ELF-1 (cell line): ENCODE measurements at regions not wholly inside any gene's neighbourhood (a gene's known extent, or its start where the extent isn't known, plus 50 kb on each side); places are given as distances from the start of the nearest gene placed in this dataset.
"Not testable (repeated sequence)": the region's sequence is repeated elsewhere in the genome, so short reads cannot be mapped to it uniquely, and the experiment has no call there.

Source experiments
- DNase-seq: peaks from one replicate; pipeline ENCODE4 v3.0.0-alpha.2; 2016; ENCODE audit warnings: low read depth, low spot score

DNA sequence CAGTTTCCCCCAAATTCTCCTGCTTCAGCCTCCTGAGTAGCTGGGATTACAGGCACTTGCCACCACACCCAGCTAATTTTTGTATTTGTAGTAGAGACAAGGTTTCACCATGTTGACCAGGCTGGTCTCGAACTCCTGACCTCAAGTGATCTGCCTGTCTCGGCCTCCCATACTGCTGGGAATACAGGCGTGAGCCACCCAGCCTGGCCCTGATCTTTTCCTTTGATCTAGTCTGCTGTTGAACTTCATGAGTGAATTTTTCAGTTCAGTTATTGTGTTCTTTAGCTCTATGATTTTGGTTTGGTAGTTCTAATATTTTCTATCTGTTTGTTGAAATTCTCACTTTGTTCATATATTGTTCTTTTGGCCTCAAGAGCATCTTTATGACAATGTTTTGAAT is 83.4 kb upstream of the RAP2C start:
- not testable (repeated sequence) for DNase-seq

DNA sequence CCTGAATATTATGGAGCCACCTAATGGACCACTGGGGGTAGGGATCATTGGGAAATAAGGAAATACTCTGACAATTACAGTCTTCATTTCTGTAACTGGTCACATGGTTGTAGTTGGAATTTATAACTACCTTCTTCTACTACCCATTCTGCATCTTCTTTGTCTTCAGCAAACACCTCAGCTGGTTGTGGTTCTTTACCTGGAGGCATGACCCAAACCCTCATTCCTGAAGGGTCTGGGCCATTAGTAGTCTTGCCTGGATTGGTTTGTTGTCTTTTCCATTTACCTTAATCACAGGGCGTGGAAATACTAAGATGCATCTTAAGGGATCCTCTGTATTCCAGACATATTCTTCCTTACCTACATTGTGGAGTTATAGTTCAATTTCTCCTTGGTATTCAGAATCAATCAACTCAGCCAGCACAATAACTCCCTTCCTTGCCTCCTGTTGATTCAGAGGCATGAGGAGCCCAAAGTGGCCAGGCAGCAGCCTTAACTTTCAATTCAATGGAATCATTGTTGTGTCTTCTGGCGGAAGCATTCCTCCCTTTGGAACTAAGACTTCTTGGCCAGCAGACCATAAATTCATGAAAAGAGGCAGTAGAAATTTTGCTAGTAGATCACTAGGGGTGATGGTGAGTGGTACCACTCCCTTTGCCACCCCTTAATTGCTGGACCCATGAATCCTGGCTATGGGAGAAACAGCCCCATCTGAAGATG is 75.7 kb upstream of the RAP2C start:
- DNase-seq, result no peak

DNA sequence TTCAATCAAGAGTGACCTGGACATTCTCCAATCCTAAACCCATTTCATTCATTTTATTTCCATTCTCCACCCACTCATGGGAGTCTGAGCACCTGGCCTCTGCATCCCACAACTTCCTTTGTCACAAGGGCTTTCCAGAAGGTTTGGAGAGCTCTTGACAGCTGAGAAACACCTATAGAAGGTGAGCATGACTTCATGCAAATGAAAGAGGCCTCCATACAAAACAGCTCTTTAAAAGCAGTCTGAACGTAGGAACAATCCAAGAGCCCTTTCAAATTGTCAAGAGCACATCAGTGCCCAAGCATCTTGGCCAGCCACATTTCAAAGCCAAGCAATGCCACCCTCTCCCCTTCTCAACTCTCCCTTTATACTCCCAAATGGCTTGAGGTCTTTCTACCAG is 74.9 kb upstream of the RAP2C start:
- DNase-seq, result no peak

DNA sequence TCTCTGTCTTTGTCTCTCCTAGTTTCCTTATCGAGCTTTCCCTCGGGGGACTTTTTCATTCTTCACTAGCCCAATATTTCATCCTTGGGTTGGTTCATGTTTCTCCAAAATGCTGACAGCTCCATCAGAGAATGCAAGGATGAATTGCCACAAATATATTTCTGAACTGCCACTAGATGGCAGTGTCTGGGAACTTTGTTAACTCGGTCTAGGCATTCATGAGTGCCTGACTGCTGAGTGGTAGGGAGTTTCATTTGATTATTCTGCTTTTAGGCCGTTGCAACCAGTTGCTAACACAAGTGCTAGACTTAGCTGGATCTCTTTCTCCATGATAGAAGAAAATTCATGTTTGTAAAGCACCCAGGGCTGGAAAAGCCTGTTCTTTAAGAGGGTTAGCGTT is 73.5 kb upstream of the RAP2C start:
- DNase-seq, result peak; percentile 51

DNA sequence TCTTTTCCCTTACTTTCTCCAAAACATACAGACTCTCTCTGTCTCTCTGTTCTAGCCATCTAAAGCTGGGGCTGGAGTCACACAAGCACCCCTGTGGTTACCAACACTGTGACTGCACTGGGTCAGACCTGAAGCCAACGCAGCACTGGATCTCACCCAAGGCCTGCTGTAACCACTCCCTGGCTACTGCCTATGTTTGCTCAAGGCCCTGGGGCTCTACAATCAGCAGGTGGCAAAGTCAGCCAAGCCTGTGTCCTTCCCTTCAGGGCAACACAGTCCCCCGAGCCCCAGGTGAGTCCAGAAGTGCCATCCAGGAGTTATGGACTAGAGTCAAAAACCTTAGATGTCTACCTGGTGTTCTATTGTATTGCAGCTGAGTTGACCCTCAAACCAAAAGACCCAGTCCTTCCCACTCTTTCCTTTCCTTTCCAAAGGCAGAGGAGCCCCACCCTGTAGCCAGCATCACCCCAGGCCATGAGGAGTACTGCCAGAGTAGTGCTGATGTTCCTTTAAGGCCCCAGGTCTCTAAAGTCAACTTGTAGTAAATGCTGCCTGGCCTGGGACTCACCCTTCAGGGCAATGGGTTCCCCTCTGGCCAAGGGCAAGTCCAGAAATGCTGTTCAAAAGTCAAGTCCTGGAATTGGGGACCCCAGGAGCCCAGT is 58.8 kb upstream of the RAP2C start:
- DNase-seq, result no peak

DNA sequence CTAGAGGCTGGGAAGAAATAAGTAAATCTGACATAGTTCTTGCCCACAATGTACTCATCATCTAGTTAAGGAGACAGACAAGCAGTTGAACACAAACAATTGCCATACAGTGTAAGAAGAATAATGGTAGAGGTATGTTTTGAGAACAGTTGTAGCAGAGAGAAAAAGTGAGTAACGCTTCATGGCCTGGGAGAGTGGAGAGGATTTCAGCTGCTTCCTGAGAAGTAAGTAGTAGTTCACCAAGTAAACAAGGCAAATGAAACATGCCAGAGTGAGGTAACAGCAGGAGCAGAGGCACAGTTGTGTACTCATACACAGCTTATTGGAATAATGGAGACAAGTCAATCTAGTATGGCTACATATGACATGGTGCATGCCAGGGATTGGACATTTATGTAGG is 53.6 kb upstream of the RAP2C start:
- no peak for DNase-seq

DNA sequence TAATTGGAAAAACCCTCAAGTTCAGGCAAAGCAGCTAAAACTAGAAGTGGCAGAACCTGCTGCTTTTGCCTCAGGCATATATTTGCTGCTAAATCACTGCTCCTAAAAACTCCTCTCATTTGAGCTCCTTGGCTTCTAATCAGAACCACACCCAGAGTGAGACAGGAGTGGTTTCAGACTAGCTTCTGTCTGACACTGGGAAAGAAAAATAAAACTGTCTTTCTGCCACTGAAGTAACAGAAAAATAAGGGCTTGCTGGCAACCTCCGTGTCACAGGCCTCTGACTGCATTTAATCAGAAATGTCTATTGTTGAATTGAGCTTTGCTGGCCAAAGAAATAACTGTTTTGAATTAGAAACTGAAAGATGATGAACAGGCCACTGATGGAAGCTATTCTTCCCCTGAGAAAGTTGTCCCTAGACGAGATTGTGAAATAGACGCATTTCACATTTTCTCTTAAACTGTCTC is 52.1 kb upstream of the RAP2C start:
- DNase-seq, result peak; percentile 56

DNA sequence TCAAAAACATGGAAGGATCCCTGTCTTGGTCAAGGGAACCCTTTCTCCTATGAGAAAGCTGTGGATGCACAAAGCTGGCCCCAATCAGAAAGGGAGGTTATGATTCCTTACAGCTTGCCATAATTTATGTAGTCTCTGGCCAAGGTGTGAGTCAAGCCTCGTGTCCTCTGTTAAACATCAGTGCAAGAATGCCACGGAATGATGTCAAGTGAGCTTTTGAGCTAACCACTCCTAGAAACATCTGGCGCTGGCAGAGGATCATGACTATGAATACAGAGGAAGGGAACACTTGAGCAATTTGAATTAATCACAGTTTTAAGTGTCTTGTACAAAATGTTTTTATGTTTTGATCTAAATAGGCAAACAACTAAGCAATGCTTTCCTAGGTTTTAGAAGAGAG is 51.5 kb upstream of the RAP2C start:
- no peak for DNase-seq

DNA sequence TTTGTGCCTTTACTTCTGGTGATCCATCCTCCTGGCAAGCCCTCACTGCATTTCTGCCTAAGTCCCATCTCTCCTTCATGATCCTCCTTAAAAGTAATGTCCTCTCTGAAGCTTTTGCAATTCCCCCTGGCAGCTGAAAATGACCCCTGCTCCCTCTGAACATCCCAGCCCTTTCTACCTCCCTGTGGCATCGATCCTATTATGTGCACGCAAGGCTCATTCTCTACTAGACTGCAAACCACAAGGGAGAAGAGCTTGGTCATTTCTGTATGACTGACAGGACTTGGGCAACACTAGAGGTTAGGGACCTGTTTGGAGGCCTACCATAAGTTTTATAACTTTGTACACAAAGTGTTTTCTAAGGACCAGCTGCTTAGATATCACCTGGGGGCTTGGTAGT is 50.8 kb upstream of the RAP2C start:
- no peak for DNase-seq
